Breast epithelium (tissue), 3 donors: ENCODE measurements at regions not wholly inside any gene's neighbourhood (a gene's known extent, or its start where the extent isn't known, plus 50 kb on each side); places are given as distances from the start of the nearest gene placed in this dataset.

Experiments
- POLR2A ChIP-seq: fragments of 450-650 bp; IDR thresholded peaks from one replicate; pipeline ENCODE4 v1.6.1; 2016; ENCODE audit warnings: antibody characterized with exemption, mild to moderate bottlenecking, moderate library complexity
- POLR2AphosphoS5 ChIP-seq, 3 donors: sonication (generic); formaldehyde crosslinking; IDR thresholded peaks; one replicate each; pipeline ENCODE4 v1.6.1; 2017; ENCODE audit warnings: antibody characterized with exemption in 3 of 3
- TF ChIP-seq, protein P1 (sequence below), 3 donors: fragments of 450-650 bp; IDR thresholded peaks; one replicate each; pipeline ENCODE4 v1.5.1; 2016 to 2017; ENCODE audit warnings: antibody characterized with exemption in 3 of 3, mild to moderate bottlenecking in 3 of 3, moderate library complexity in 3 of 3

DNA sequence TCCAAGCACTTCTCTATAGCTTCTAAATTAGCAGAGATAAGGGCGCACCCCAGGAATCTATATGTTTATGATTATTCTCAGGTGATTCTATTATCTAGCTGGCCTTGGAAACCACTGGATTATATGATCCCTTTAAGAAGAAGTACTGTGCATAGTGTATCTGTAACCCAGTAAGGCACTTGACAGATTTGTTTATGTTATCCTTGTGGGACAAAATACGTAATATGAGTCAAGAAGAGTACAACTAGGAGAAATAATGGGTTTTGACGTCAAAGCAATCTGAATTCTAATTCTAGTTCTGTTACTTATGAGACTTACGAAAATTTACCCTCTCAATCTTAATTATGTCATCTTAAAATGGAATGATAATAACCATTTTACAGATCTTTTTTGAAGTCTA, 259.6 kb upstream of the NAV3 start:
- no peak for TF ChIP-seq POLR2AphosphoS5 (IDR thresholded peaks at IDR 0.05)
- TF ChIP-seq, protein P1, sequence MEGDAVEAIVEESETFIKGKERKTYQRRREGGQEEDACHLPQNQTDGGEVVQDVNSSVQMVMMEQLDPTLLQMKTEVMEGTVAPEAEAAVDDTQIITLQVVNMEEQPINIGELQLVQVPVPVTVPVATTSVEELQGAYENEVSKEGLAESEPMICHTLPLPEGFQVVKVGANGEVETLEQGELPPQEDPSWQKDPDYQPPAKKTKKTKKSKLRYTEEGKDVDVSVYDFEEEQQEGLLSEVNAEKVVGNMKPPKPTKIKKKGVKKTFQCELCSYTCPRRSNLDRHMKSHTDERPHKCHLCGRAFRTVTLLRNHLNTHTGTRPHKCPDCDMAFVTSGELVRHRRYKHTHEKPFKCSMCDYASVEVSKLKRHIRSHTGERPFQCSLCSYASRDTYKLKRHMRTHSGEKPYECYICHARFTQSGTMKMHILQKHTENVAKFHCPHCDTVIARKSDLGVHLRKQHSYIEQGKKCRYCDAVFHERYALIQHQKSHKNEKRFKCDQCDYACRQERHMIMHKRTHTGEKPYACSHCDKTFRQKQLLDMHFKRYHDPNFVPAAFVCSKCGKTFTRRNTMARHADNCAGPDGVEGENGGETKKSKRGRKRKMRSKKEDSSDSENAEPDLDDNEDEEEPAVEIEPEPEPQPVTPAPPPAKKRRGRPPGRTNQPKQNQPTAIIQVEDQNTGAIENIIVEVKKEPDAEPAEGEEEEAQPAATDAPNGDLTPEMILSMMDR (IDR thresholded peaks at IDR 0.05) = no peak
- no peak for TF ChIP-seq POLR2A
